Karpas-422 (cell line): ENCODE measurements at regions not wholly inside any gene's neighbourhood (a gene's known extent, or its start where the extent isn't known, plus 50 kb on each side); places are given as distances from the start of the nearest gene placed in this dataset.

ENCODE experiments used
- DNase-seq: peaks from one replicate; pipeline ENCODE4 v3.0.0-alpha.2; 2015
- H2AFZ ChIP-seq: fragments of 200-600 bp; sonication (generic); 2 replicates; pipeline ENCODE4 v1.6.1; 2014; ENCODE audit warnings: antibody characterized with exemption, low read length, mixed read lengths
- H3K27ac ChIP-seq: fragments of 200-600 bp; sonication (generic); 2 replicates; pipeline ENCODE4 v1.5.1; 2014; ENCODE audit warnings: mild to moderate bottlenecking, low read length, moderate library complexity
- H3K27me3 ChIP-seq: fragments of 200-600 bp; sonication (generic); 2 replicates; pipeline ENCODE4 v1.6.1; 2014; ENCODE audit warnings: low read length, mixed read lengths
- H3K36me3 ChIP-seq: fragments of 200-600 bp; sonication (generic); 2 replicates; pipeline ENCODE4 v1.6.1; 2014; ENCODE audit warnings: low read length, mixed read lengths; ENCODE audit not compliant: insufficient read depth
- H3K4me1 ChIP-seq: fragments of 200-600 bp; sonication (generic); 2 replicates; pipeline ENCODE4 v1.6.1; 2014; ENCODE audit warnings: mild to moderate bottlenecking, low read length, mixed read lengths
- H3K4me2 ChIP-seq: fragments of 200-600 bp; sonication (generic); 2 replicates; pipeline ENCODE4 v1.6.1; 2014; ENCODE audit warnings: low read length, low read depth, mild to moderate bottlenecking; ENCODE audit not compliant: poor library complexity, severe bottlenecking
- H3K4me3 ChIP-seq: fragments of 200-600 bp; sonication (generic); 2 replicates; pipeline ENCODE4 v1.5.1; 2014; ENCODE audit warnings: mild to moderate bottlenecking, antibody characterized with exemption, low read length, mixed read lengths
- H3K79me2 ChIP-seq: fragments of 200-600 bp; sonication (generic); 2 replicates; pipeline ENCODE4 v1.6.1; 2014; ENCODE audit warnings: mild to moderate bottlenecking, low read length, mixed read lengths
- H3K9ac ChIP-seq: fragments of 200-600 bp; sonication (generic); 2 replicates; pipeline ENCODE4 v1.6.0; 2014; ENCODE audit warnings: low read length
- H3K9me2 ChIP-seq: fragments of 200-600 bp; sonication (generic), shearing (Covaris generic); replicated peaks from 2 replicates; pipeline ENCODE4 v1.6.0; 2014; ENCODE audit warnings: mild to moderate bottlenecking, low read length, moderate library complexity; ENCODE audit not compliant: insufficient read depth
- H3K9me3 ChIP-seq: fragments of 300-700, 200-600 bp; sonication (generic); 2 replicates; pipeline ENCODE4 v1.6.1; 2014; ENCODE audit warnings: low read length, mixed read lengths
- H4K20me1 ChIP-seq: fragments of 200-600 bp; sonication (generic); 2 replicates; pipeline ENCODE4 v1.6.1; 2014; ENCODE audit warnings: mild to moderate bottlenecking, antibody characterized with exemption, low read length, low read depth; ENCODE audit not compliant: insufficient read depth

DNA sequence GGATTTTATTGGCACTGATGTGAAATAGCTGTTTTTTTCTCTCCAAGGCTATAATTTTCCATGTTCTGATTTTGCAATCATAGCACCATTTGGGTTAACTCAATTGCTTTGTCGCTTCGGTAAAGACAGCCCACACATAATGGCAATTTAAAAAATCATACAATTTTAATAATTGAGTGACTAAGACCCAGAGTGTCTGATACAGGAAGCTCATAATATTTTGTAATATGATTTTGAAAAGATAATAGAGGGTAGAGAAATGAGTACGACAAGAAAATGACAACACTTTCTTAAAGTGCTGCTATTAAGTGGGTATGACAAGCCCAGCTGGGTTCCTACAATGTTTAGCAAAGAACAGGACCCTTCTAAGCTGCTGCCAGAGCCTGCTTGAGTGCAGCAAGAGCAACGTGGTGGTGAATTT lies 439.1 kb downstream of the METTL15 start:
- DNase-seq, result no peak
- no peaks in the 10 kb centered on the region for H4K20me1 ChIP-seq
- no peaks in the 10 kb centered on the region for H3K27me3 ChIP-seq
- no peak overlapping the region for H3K27ac ChIP-seq
- no peaks in the 10 kb centered on the region for H3K9me3 ChIP-seq
- H3K79me2 ChIP-seq, result no peaks in the 10 kb centered on the region
- H2AFZ ChIP-seq, result no peak overlapping the region
- H3K4me3 ChIP-seq, result no peak overlapping the region
- H3K9ac ChIP-seq, result no peak overlapping the region
- H3K4me1 ChIP-seq, result no peaks in the 10 kb centered on the region
- H3K9me2 ChIP-seq, result no peaks in the 10 kb centered on the region
- no peaks in the 10 kb centered on the region for H3K36me3 ChIP-seq
- H3K4me2 ChIP-seq, result no peak overlapping the region

DNA sequence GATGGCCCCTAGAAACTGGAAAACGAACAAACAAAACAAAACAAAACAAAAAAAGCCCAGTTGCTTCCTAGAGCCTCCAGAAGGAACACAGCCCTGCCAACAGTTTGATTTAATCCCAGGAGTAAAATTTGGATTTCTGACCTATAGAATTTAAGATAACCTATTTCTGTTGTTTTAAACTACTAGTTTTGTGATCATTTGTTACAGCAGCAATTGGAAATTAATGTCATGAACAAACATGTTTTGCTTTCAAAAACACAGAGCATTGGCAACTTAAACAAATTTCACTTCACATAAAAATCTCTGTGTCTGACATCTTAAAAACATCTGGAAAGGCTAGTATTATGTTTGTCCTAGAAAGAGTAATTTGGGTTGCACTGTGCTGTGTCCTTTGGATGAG lies 437.3 kb downstream of the METTL15 start:
- no peaks in the 10 kb centered on the region for H3K9me2 ChIP-seq
- H3K36me3 ChIP-seq, result no peaks in the 10 kb centered on the region
- no peaks in the 10 kb centered on the region for H3K27me3 ChIP-seq
- H2AFZ ChIP-seq, result no peak overlapping the region
- H4K20me1 ChIP-seq, result no peaks in the 10 kb centered on the region
- no peaks in the 10 kb centered on the region for H3K9me3 ChIP-seq
- DNase-seq, result no peak
- H3K9ac ChIP-seq, result no peak overlapping the region
- no peak overlapping the region for H3K27ac ChIP-seq
- no peak overlapping the region for H3K4me2 ChIP-seq
- H3K4me3 ChIP-seq, result no peak overlapping the region
- no peaks in the 10 kb centered on the region for H3K79me2 ChIP-seq
- H3K4me1 ChIP-seq, result no peaks in the 10 kb centered on the region

DNA sequence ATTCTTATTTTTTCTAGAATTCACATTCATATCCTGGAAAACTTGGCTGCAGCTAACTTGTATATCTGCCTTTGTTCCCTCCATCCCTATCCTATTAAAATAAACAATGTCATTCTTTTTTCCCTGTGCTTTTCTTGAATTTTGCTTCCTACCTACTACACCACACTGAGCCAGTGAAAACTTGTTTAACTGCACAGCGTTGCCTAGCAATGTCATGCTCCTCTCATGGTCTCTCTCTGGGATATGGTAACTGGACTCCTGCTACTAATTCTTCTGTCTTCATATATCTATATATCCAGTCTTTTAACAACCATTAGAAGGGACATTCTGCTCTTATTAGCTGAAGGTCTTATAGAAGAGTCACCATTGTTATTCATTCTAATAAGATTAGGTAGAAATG lies 434.4 kb downstream of the METTL15 start:
- Histone ChIP-seq H3K4me2 (no peak overlapping the region), H3K27ac (no peak overlapping the region), H3K9me3 (no peaks in the 10 kb centered on the region), H3K27me3 (no peaks in the 10 kb centered on the region), H3K79me2 (no peaks in the 10 kb centered on the region), H3K4me3 (no peak overlapping the region), H3K4me1 (no peaks in the 10 kb centered on the region), H3K36me3 (no peaks in the 10 kb centered on the region), H2AFZ (no peak overlapping the region), H3K9ac (no peak overlapping the region), H4K20me1 (no peaks in the 10 kb centered on the region), H3K9me2 (no peaks in the 10 kb centered on the region)
- DNase-seq, result no peak

DNA sequence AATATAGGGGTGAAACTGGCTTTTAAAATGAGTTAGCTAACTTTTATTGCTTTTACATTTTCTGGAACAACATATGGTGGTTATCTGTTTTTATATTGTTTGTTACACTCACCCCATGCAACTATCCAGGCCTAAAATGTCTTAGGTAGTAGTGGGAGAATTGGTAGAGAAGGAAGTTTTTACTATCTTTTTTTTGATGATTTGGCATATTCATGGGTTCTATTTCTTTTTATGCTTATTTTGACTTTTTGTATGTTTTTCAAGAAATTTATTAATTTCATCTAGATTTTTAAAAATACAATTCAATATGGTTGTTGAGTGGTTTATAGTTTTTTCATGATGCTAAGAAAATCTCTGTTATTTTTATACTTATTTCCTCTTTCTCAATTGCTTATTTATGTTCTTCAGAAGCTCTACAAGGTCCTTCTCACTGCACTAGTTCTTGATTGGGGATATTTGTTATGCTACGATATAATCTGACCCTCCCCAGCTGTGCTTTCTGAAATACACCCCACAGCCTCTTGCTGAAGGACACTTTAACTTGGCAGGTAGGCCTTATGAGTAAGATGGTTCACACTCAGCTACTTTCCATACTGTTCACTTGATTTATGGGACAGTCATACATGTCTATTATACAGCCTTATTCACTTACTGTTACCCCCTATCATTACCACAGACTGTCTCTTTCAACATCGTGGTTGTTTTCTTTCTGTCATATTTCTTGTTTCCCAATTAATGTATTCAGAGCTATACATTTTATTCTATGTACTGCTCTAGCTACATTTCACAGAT lies 431.2 kb downstream of the METTL15 start:
- no peak overlapping the region for H3K9ac ChIP-seq
- H2AFZ ChIP-seq, result no peak overlapping the region
- H3K79me2 ChIP-seq, result no peaks in the 10 kb centered on the region
- no peak overlapping the region for H3K4me3 ChIP-seq
- DNase-seq, result no peak
- H3K36me3 ChIP-seq, result no peaks in the 10 kb centered on the region
- H4K20me1 ChIP-seq, result no peaks in the 10 kb centered on the region
- no peaks in the 10 kb centered on the region for H3K9me3 ChIP-seq
- no peak overlapping the region for H3K27ac ChIP-seq
- H3K27me3 ChIP-seq, result no peaks in the 10 kb centered on the region
- H3K4me2 ChIP-seq, result no peak overlapping the region
- no peaks in the 10 kb centered on the region for H3K9me2 ChIP-seq
- no peaks in the 10 kb centered on the region for H3K4me1 ChIP-seq

DNA sequence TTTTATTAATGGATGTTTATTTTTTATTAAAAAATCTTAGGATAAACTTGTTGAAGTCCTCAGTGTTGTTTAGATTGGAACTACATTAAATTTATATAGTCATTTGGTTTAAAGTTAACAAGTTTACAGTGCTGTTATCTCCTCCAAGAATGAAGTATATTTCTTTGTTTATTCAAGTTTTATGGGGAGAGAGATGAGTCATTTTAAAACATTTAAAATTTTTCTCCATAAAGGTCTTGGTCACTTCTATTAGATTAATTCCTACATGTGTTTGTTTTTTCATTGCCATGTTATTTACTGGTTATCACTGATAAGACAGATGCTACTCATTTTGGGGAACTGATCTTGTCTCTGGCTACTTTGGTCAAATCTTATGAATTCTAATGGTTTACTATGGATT lies 429.6 kb downstream of the METTL15 start:
- Histone ChIP-seq H3K9me2 (no peaks in the 10 kb centered on the region), H3K9me3 (no peaks in the 10 kb centered on the region), H3K9ac (no peak overlapping the region), H3K79me2 (no peaks in the 10 kb centered on the region), H3K4me1 (no peaks in the 10 kb centered on the region), H3K27me3 (no peaks in the 10 kb centered on the region), H3K36me3 (no peaks in the 10 kb centered on the region), H2AFZ (no peak overlapping the region), H3K4me3 (no peak overlapping the region), H3K4me2 (no peak overlapping the region), H4K20me1 (no peaks in the 10 kb centered on the region), H3K27ac (no peak overlapping the region)
- DNase-seq, result no peak

DNA sequence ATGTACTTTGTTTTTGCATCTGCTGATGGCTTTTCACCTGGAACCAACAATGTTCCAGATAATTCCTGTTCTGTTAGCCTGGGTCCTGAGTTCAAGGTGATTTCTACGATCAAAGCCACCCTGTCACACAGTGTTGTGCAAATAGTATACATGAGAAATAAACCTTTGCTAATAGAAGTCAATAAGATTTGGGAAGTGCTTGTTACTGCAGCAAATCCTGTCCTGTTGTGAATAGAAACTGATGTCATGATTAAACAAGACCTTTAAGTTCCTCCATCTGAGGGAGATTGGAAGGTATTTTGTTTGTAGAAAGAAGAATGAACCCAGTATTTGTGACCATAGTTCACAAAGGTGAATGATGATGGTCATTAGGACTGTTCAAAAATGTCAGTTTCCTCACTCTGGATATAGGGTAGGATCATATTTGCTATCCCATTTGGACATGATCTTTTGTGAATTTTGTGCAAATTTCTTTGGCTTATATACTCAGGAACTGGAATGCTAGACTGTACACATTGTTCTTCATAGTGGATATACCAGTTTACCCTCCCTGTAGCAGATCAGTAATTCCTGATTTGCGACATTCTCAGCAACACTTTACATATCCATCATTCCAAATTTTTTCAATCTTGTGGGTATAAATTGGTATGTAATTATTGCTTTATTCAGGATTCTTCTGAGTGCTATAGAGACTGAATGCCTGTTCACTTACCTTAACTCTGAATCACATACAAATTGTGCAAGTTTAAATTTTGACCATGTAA lies 428.5 kb downstream of the METTL15 start:
- Histone ChIP-seq H2AFZ (no peak overlapping the region), H3K36me3 (no peaks in the 10 kb centered on the region), H3K27me3 (no peaks in the 10 kb centered on the region), H4K20me1 (no peaks in the 10 kb centered on the region), H3K27ac (no peak overlapping the region), H3K9me3 (no peaks in the 10 kb centered on the region), H3K9ac (no peak overlapping the region), H3K79me2 (no peaks in the 10 kb centered on the region), H3K4me3 (no peak overlapping the region), H3K4me1 (no peaks in the 10 kb centered on the region), H3K9me2 (no peaks in the 10 kb centered on the region), H3K4me2 (no peak overlapping the region)
- no peak for DNase-seq

DNA sequence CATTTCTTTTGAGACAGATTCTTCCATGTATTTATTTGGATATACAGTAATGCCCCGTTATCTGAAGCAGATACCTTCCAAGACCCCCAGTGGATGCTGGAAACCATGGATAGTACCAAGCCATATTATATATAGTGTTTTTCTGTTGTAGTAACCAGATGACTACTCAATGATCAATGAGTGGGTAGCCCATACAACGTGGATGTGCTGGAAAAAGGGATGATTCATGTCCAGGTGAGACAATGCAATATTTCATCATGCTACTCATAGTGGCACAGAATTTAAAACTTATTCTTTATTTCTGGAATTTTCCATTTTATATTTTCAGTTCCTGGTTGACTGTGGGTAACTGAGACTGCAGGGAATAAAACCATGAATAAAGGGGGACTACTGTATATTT lies 427.5 kb downstream of the METTL15 start:
- H4K20me1 ChIP-seq, result no peaks in the 10 kb centered on the region
- H3K9me2 ChIP-seq, result no peaks in the 10 kb centered on the region
- H3K27me3 ChIP-seq, result no peaks in the 10 kb centered on the region
- no peak overlapping the region for H3K4me3 ChIP-seq
- H3K79me2 ChIP-seq, result no peaks in the 10 kb centered on the region
- no peak for DNase-seq
- no peak overlapping the region for H3K27ac ChIP-seq
- H3K9ac ChIP-seq, result no peak overlapping the region
- no peak overlapping the region for H3K4me2 ChIP-seq
- no peaks in the 10 kb centered on the region for H3K9me3 ChIP-seq
- H3K36me3 ChIP-seq, result no peaks in the 10 kb centered on the region
- H2AFZ ChIP-seq, result no peak overlapping the region
- no peaks in the 10 kb centered on the region for H3K4me1 ChIP-seq

DNA sequence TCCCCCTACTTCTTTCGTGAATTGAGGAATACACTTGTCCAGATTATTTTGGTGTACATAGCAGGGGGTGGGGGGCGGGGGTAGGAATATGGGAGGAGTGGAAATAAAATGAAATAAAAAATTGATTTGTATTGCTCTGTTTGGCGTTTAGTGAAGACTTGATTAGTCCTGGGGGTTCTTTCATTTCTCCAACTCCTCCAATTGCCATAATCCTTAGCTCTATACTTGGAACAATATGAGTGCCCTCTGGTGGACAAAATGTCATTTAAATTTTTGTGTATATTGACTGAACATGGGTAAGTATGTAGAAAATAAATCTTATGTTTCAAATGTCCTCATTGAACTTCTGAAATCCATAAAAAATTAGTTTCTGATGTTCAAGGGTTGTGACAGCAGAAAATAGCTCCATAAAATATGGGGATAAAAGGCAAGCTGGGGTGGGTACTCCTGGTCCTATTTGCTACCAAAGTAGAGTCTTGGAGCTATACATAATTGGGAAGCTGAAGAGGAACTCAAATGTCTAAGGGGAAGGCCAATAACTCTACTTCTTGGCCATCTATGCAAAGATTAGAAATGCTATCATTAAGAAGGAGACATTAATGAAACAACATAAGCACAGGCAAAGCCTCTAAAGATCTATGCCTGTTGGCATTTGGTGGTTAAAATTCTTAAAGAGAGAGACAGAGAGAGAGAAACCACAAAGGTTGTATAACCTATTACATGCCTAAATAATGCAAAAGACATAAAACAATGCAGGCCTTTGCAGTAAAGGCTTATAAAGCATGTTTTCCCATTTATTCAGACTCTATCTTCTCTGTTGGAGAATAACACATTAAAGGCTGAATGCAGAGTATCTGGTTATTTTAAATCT lies 421.6 kb downstream of the METTL15 start:
- DNase-seq, result peak; percentile 86

More for the DNA sequence above, 421.6 kb downstream of the METTL15 start:
- H3K36me3 ChIP-seq, result peaks cover 3% of the 10 kb centered on the region; the same call in 1 of the 2 replicates
- H3K27ac ChIP-seq, result no peak overlapping the region
- no peak overlapping the region for H3K4me3 ChIP-seq
- H4K20me1 ChIP-seq, result no peaks in the 10 kb centered on the region
- H3K9ac ChIP-seq, result no peak overlapping the region
- no peaks in the 10 kb centered on the region for H3K79me2 ChIP-seq
- H2AFZ ChIP-seq, result no peak overlapping the region
- no peaks in the 10 kb centered on the region; the same call in 1 of the 2 replicates for H3K9me3 ChIP-seq
- H3K9me2 ChIP-seq, result no peaks in the 10 kb centered on the region
- no peak overlapping the region for H3K4me2 ChIP-seq
- no peaks in the 10 kb centered on the region for H3K4me1 ChIP-seq
- H3K27me3 ChIP-seq, result no peaks in the 10 kb centered on the region
